WTC11 (cell line): ENCODE measurements at regions not wholly inside any gene's neighbourhood (a gene's known extent, or its start where the extent isn't known, plus 50 kb on each side); places are given as distances from the start of the nearest gene placed in this dataset.

Experiments used
- ATAC-seq: fragments of 200-7000 bp; cut with Tn5 transposase; 2 replicates; pipeline ENCODE4 v1.10.0; 2021; ENCODE audit warnings: mild to moderate bottlenecking, moderate library complexity
- CTCF ChIA-PET: fragments of 300-600 bp; sonication (Branson Sonifier 250); formaldehyde crosslinking; loops from one replicate; lab custom pipeline; 2021; ENCODE audit warnings: antibody characterized with exemption; lab: Charles Lee
- POLR2A ChIA-PET: fragments of 350-600 bp; sonication (Branson Sonifier 250); formaldehyde crosslinking; loops from one replicate; lab custom pipeline; 2021; ENCODE audit warnings: antibody characterized with exemption; lab: Charles Lee
- DNase-seq: peaks from one replicate; pipeline ENCODE4 v3.0.0; 2021; ENCODE audit warnings: low spot score
- H3K27ac Mint-ChIP-seq: 2 replicates; pipeline ENCODE4 v1.8.0; 2021; ENCODE audit warnings: mixed read lengths
- H3K27me3 Mint-ChIP-seq: 2 replicates; pipeline ENCODE4 v1.8.0; 2021; ENCODE audit warnings: low read depth, mild to moderate bottlenecking, moderate library complexity, mixed read lengths
- H3K36me3 Mint-ChIP-seq: 2 replicates; pipeline ENCODE4 v1.8.0; 2021; ENCODE audit warnings: mixed read lengths
- H3K4me1 Mint-ChIP-seq: 2 replicates; pipeline ENCODE4 v1.8.0; 2022; ENCODE audit warnings: mixed read lengths
- H3K4me3 Mint-ChIP-seq: 2 replicates; pipeline ENCODE4 v1.8.0; 2021; ENCODE audit warnings: mild to moderate bottlenecking, moderate library complexity, mixed read lengths
- H3K9me3 Mint-ChIP-seq: 2 replicates; pipeline ENCODE4 v1.8.0; 2021; ENCODE audit warnings: mixed read lengths
- CREB1 ChIP-seq: sonication (generic); formaldehyde crosslinking; IDR thresholded peaks from 2 replicates; pipeline ENCODE4 v1.8.0; 2023; ENCODE audit warnings: mild to moderate bottlenecking, missing genetic modification reagents
- ELF4 ChIP-seq: sonication (generic); formaldehyde crosslinking; IDR thresholded peaks from 2 replicates; pipeline ENCODE4 v1.8.1; 2022; ENCODE audit warnings: low read depth, mild to moderate bottlenecking, moderate library complexity, missing genetic modification reagents
- ETV6 ChIP-seq: sonication (generic); formaldehyde crosslinking; IDR thresholded peaks from 2 replicates; pipeline ENCODE4 v1.8.1; 2022; ENCODE audit warnings: mild to moderate bottlenecking, missing genetic modification reagents
- JUN ChIP-seq: sonication (generic); formaldehyde crosslinking; IDR thresholded peaks from 2 replicates; pipeline ENCODE4 v1.8.0; 2023; ENCODE audit warnings: mild to moderate bottlenecking, missing genetic modification reagents
- SP1 ChIP-seq: sonication (generic); formaldehyde crosslinking; conservative IDR thresholded peaks from 2 replicates; pipeline ENCODE4 v1.8.1; 2022; ENCODE audit warnings: missing genetic modification reagents
- TEAD4 ChIP-seq: sonication (generic); formaldehyde crosslinking; IDR thresholded peaks from 2 replicates; pipeline ENCODE4 v1.8.0; 2022; ENCODE audit warnings: mild to moderate bottlenecking, missing genetic modification reagents
- ZNF396 ChIP-seq: fragments of 250-450 bp; sonication (Bioruptor Pico); IDR thresholded peaks from 2 replicates; pipeline ENCODE4 v1.8.0; 2021; ENCODE audit warnings: mild to moderate bottlenecking, moderate library complexity, borderline replicate concordance
- TF ChIP-seq, protein P1 (sequence below): fragments of 250-450 bp; sonication (Bioruptor Pico); IDR thresholded peaks from 2 replicates; pipeline ENCODE4 v2.1.2; 2022; ENCODE audit warnings: mild to moderate bottlenecking, moderate library complexity
- TF ChIP-seq, protein P2 (sequence below): sonication (generic); formaldehyde crosslinking; IDR thresholded peaks from 2 replicates; pipeline ENCODE4 v1.8.0; 2022; ENCODE audit warnings: missing genetic modification reagents
- TF ChIP-seq, protein P3 (sequence below): sonication (generic); formaldehyde crosslinking; IDR thresholded peaks from 2 replicates; pipeline ENCODE4 v1.8.1; 2023; ENCODE audit warnings: mild to moderate bottlenecking, moderate library complexity, missing genetic modification reagents
- TF ChIP-seq, protein P4 (sequence below): sonication (generic); formaldehyde crosslinking; IDR thresholded peaks from 2 replicates; pipeline ENCODE4 v1.8.1; 2022; ENCODE audit warnings: low read depth, missing genetic modification reagents, borderline replicate concordance
- TF ChIP-seq, protein P5 (sequence below): fragments of 200-600 bp; IDR thresholded peaks from 2 replicates; pipeline ENCODE4 v1.8.0; 2022; ENCODE audit warnings: antibody characterized with exemption
- TF ChIP-seq, protein P6 (sequence below): sonication (generic); formaldehyde crosslinking; IDR thresholded peaks from 2 replicates; pipeline ENCODE4 v1.8.0; 2022; ENCODE audit warnings: mild to moderate bottlenecking, missing genetic modification reagents
- TF ChIP-seq, protein P7 (sequence below): fragments of 250-450 bp; sonication (Bioruptor Pico); IDR thresholded peaks from 2 replicates; pipeline ENCODE4 v1.8.0; 2021; ENCODE audit warnings: mild to moderate bottlenecking
- TF ChIP-seq, protein P8 (sequence below): sonication (generic); formaldehyde crosslinking; IDR thresholded peaks from 2 replicates; pipeline ENCODE4 v1.8.0; 2023; ENCODE audit warnings: missing genetic modification reagents, mild to moderate bottlenecking, borderline replicate concordance

DNA sequence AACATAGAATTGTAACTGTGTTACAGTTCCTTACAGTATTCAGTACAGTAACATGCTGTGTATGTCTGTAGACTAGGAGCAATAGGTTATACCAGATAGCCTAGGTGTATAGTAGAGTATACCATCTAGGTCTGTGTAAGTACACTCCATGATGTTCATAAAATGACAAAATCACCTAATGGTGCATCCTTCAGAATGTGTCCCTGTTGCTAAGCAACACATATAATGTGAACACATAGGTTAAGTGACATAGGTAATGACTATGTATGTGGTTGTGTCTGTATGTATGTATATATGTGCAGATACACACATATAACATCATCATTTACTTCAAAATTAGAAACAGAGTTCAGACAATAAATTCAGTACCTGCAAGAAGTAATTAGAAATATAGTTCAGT is 146.8 kb upstream of the GAP43 start (continued):
- TF ChIP-seq, protein P1, sequence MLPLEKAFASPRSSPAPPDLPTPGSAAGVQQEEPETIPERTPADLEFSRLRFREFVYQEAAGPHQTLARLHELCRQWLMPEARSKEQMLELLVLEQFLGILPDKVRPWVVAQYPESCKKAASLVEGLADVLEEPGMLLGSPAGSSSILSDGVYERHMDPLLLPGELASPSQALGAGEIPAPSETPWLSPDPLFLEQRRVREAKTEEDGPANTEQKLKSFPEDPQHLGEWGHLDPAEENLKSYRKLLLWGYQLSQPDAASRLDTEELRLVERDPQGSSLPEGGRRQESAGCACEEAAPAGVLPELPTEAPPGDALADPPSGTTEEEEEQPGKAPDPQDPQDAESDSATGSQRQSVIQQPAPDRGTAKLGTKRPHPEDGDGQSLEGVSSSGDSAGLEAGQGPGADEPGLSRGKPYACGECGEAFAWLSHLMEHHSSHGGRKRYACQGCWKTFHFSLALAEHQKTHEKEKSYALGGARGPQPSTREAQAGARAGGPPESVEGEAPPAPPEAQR (CRISPR knock-in tag): no peak
- TF ChIP-seq SP1 (CRISPR knock-in tag) (no peak), TEAD4 (no peak), JUN (CRISPR knock-in tag) (no peak), ZNF396 (CRISPR knock-in tag) (no peak)
- TF ChIP-seq, protein P2, sequence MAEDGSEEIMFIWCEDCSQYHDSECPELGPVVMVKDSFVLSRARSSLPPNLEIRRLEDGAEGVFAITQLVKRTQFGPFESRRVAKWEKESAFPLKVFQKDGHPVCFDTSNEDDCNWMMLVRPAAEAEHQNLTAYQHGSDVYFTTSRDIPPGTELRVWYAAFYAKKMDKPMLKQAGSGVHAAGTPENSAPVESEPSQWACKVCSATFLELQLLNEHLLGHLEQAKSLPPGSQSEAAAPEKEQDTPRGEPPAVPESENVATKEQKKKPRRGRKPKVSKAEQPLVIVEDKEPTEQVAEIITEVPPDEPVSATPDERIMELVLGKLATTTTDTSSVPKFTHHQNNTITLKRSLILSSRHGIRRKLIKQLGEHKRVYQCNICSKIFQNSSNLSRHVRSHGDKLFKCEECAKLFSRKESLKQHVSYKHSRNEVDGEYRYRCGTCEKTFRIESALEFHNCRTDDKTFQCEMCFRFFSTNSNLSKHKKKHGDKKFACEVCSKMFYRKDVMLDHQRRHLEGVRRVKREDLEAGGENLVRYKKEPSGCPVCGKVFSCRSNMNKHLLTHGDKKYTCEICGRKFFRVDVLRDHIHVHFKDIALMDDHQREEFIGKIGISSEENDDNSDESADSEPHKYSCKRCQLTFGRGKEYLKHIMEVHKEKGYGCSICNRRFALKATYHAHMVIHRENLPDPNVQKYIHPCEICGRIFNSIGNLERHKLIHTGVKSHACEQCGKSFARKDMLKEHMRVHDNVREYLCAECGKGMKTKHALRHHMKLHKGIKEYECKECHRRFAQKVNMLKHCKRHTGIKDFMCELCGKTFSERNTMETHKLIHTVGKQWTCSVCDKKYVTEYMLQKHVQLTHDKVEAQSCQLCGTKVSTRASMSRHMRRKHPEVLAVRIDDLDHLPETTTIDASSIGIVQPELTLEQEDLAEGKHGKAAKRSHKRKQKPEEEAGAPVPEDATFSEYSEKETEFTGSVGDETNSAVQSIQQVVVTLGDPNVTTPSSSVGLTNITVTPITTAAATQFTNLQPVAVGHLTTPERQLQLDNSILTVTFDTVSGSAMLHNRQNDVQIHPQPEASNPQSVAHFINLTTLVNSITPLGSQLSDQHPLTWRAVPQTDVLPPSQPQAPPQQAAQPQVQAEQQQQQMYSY (CRISPR knock-in tag): no peak
- TF ChIP-seq, protein P3, sequence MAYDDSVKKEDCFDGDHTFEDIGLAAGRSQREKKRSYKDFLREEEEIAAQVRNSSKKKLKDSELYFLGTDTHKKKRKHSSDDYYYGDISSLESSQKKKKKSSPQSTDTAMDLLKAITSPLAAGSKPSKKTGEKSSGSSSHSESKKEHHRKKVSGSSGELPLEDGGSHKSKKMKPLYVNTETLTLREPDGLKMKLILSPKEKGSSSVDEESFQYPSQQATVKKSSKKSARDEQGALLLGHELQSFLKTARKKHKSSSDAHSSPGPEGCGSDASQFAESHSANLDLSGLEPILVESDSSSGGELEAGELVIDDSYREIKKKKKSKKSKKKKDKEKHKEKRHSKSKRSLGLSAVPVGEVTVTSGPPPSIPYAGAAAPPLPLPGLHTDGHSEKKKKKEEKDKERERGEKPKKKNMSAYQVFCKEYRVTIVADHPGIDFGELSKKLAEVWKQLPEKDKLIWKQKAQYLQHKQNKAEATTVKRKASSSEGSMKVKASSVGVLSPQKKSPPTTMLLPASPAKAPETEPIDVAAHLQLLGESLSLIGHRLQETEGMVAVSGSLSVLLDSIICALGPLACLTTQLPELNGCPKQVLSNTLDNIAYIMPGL (CRISPR knock-in tag): no peak

DNA sequence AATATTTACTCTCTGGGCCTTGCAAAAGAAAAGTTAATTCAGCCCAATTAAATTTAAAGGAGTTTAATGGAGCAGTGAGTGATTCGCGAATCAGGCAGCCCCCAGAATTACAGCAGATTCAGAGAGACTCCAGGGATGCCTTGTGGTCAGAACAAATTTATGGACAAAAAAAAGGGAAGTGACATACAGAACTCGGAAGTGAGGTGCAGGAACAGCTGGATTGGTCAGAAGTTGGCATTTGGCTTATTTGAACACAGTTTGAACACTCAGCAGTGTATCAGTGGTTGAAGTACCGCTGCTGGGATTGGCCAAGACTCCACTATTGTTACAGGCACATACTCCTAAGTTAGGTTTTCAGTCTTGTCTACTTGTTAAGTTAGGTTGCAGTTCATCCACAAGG is 145.0 kb upstream of the GAP43 start:
- POLR2A ChIA-PET: no interaction called here
- Mint-ChIP-seq H3K27me3 (no peaks in the 10 kb centered on the region), H3K9me3 (peaks cover 6% of the 10 kb centered on the region), H3K27ac (no peak overlapping the region), H3K36me3 (no peaks in the 10 kb centered on the region), H3K4me3 (no peak overlapping the region), H3K4me1 (peaks cover 12% of the 10 kb centered on the region)
- no peak for ATAC-seq
- CTCF ChIA-PET: no interaction called here
- DNase-seq: no peak
- TF ChIP-seq ELF4 (CRISPR knock-in tag) (no peak), CREB1 (CRISPR knock-in tag) (no peak), ETV6 (CRISPR knock-in tag) (no peak), SP1 (CRISPR knock-in tag) (no peak)
- TF ChIP-seq, protein P4, sequence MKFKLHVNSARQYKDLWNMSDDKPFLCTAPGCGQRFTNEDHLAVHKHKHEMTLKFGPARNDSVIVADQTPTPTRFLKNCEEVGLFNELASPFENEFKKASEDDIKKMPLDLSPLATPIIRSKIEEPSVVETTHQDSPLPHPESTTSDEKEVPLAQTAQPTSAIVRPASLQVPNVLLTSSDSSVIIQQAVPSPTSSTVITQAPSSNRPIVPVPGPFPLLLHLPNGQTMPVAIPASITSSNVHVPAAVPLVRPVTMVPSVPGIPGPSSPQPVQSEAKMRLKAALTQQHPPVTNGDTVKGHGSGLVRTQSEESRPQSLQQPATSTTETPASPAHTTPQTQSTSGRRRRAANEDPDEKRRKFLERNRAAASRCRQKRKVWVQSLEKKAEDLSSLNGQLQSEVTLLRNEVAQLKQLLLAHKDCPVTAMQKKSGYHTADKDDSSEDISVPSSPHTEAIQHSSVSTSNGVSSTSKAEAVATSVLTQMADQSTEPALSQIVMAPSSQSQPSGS: no peak
- TF ChIP-seq, protein P5, sequence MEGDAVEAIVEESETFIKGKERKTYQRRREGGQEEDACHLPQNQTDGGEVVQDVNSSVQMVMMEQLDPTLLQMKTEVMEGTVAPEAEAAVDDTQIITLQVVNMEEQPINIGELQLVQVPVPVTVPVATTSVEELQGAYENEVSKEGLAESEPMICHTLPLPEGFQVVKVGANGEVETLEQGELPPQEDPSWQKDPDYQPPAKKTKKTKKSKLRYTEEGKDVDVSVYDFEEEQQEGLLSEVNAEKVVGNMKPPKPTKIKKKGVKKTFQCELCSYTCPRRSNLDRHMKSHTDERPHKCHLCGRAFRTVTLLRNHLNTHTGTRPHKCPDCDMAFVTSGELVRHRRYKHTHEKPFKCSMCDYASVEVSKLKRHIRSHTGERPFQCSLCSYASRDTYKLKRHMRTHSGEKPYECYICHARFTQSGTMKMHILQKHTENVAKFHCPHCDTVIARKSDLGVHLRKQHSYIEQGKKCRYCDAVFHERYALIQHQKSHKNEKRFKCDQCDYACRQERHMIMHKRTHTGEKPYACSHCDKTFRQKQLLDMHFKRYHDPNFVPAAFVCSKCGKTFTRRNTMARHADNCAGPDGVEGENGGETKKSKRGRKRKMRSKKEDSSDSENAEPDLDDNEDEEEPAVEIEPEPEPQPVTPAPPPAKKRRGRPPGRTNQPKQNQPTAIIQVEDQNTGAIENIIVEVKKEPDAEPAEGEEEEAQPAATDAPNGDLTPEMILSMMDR: no peak
- TF ChIP-seq, protein P6, sequence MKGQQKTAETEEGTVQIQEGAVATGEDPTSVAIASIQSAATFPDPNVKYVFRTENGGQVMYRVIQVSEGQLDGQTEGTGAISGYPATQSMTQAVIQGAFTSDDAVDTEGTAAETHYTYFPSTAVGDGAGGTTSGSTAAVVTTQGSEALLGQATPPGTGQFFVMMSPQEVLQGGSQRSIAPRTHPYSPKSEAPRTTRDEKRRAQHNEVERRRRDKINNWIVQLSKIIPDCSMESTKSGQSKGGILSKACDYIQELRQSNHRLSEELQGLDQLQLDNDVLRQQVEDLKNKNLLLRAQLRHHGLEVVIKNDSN (CRISPR knock-in tag): no peak
- TF ChIP-seq, protein P2 (CRISPR knock-in tag): no peak
- TF ChIP-seq, protein P7, sequence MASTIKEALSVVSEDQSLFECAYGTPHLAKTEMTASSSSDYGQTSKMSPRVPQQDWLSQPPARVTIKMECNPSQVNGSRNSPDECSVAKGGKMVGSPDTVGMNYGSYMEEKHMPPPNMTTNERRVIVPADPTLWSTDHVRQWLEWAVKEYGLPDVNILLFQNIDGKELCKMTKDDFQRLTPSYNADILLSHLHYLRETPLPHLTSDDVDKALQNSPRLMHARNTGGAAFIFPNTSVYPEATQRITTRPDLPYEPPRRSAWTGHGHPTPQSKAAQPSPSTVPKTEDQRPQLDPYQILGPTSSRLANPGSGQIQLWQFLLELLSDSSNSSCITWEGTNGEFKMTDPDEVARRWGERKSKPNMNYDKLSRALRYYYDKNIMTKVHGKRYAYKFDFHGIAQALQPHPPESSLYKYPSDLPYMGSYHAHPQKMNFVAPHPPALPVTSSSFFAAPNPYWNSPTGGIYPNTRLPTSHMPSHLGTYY (CRISPR knock-in tag): no peak
- TF ChIP-seq, protein P8, sequence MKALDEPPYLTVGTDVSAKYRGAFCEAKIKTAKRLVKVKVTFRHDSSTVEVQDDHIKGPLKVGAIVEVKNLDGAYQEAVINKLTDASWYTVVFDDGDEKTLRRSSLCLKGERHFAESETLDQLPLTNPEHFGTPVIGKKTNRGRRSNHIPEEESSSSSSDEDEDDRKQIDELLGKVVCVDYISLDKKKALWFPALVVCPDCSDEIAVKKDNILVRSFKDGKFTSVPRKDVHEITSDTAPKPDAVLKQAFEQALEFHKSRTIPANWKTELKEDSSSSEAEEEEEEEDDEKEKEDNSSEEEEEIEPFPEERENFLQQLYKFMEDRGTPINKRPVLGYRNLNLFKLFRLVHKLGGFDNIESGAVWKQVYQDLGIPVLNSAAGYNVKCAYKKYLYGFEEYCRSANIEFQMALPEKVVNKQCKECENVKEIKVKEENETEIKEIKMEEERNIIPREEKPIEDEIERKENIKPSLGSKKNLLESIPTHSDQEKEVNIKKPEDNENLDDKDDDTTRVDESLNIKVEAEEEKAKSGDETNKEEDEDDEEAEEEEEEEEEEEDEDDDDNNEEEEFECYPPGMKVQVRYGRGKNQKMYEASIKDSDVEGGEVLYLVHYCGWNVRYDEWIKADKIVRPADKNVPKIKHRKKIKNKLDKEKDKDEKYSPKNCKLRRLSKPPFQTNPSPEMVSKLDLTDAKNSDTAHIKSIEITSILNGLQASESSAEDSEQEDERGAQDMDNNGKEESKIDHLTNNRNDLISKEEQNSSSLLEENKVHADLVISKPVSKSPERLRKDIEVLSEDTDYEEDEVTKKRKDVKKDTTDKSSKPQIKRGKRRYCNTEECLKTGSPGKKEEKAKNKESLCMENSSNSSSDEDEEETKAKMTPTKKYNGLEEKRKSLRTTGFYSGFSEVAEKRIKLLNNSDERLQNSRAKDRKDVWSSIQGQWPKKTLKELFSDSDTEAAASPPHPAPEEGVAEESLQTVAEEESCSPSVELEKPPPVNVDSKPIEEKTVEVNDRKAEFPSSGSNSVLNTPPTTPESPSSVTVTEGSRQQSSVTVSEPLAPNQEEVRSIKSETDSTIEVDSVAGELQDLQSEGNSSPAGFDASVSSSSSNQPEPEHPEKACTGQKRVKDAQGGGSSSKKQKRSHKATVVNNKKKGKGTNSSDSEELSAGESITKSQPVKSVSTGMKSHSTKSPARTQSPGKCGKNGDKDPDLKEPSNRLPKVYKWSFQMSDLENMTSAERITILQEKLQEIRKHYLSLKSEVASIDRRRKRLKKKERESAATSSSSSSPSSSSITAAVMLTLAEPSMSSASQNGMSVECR: no peak
